Progenitor cell of endocrine pancreas (in vitro differentiated cells): ENCODE measurements at regions not wholly inside any gene's neighbourhood (a gene's known extent, or its start where the extent isn't known, plus 50 kb on each side); places are given as distances from the start of the nearest gene placed in this dataset.

ENCODE experiments used
- DNase-seq: peaks from one replicate; pipeline ENCODE4 v3.0.0; 2021; ENCODE audit warnings: low spot score; ENCODE audit not compliant: unreplicated experiment
- H3K27ac Mint-ChIP-seq: 2 replicates; pipeline ENCODE4 v1.8.0; 2021; ENCODE audit warnings: mild to moderate bottlenecking, moderate library complexity, mixed read lengths
- H3K27me3 Mint-ChIP-seq: 2 replicates; pipeline ENCODE4 v1.8.0; 2021; ENCODE audit warnings: mixed read lengths
- H3K36me3 Mint-ChIP-seq: 2 replicates; pipeline ENCODE4 v1.8.0; 2022; ENCODE audit warnings: mixed read lengths; ENCODE audit not compliant: insufficient read depth
- H3K4me1 Mint-ChIP-seq: 2 replicates; pipeline ENCODE4 v1.8.0; 2021; ENCODE audit warnings: low read depth, mixed read lengths
- H3K4me3 Mint-ChIP-seq: 2 replicates; pipeline ENCODE4 v1.8.0; 2021; ENCODE audit warnings: low read depth, mild to moderate bottlenecking, moderate library complexity, mixed read lengths
- H3K9me3 Mint-ChIP-seq: 2 replicates; pipeline ENCODE4 v1.8.0; 2021; ENCODE audit warnings: low read depth, mixed read lengths
- TF ChIP-seq, protein P1 (sequence below): fragments of 200-600 bp; sonication (generic); IDR thresholded peaks from one replicate; pipeline ENCODE4 v1.5.0; 2021; ENCODE audit warnings: antibody characterized with exemption, mild to moderate bottlenecking; ENCODE audit not compliant: unreplicated experiment

DNA sequence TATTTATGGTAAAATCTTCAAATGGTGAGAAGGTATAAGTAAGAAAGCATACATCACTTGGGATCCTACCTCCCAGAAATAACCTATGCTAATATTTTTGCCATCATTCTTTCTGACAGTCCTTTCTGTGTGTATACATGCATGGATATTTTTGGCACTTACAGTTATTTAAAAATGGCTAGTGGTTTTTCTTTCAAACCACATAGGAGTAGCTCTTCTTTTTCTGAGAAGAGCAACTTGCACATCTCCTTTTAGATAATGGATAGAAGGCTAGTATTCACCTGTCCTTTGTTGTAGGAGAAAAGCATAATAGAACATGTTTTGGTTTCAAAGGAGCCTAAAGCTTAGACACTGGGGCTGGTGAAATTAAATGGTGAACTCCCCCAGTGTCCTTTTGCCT, 87.3 kb downstream of the EMP1 start:
- DNase-seq = no peak
- no peaks in the 10 kb centered on the region for H3K9me3 Mint-ChIP-seq
- H3K27ac Mint-ChIP-seq = no peak overlapping the region
- H3K27me3 Mint-ChIP-seq = peaks cover 2% of the 10 kb centered on the region
- no peaks in the 10 kb centered on the region for H3K36me3 Mint-ChIP-seq
- H3K4me1 Mint-ChIP-seq = no peaks in the 10 kb centered on the region
- H3K4me3 Mint-ChIP-seq = no peak overlapping the region
- TF ChIP-seq, protein P1, sequence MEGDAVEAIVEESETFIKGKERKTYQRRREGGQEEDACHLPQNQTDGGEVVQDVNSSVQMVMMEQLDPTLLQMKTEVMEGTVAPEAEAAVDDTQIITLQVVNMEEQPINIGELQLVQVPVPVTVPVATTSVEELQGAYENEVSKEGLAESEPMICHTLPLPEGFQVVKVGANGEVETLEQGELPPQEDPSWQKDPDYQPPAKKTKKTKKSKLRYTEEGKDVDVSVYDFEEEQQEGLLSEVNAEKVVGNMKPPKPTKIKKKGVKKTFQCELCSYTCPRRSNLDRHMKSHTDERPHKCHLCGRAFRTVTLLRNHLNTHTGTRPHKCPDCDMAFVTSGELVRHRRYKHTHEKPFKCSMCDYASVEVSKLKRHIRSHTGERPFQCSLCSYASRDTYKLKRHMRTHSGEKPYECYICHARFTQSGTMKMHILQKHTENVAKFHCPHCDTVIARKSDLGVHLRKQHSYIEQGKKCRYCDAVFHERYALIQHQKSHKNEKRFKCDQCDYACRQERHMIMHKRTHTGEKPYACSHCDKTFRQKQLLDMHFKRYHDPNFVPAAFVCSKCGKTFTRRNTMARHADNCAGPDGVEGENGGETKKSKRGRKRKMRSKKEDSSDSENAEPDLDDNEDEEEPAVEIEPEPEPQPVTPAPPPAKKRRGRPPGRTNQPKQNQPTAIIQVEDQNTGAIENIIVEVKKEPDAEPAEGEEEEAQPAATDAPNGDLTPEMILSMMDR = no peak

DNA sequence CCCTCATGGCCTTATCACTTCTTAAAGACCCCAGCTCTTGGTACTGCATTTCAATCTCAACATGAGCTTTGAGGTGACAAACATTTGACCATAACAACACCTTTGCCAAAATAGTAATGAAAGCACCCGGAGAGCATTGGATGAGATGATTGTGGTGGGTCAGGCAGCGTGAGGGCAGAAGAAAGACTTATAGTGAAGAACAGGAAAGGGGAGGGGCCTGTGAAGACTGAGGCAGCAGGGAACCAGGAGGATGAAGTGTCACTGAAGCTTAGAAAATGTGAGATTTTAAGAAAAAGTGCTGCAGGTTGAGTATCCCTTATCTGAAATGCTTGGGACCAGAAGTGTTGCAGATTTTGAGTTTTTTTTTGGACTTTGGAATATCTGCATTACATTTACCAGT, 86.3 kb downstream of the EMP1 start:
- H3K27ac Mint-ChIP-seq = no peak overlapping the region
- no peaks in the 10 kb centered on the region for H3K9me3 Mint-ChIP-seq
- peaks cover 2% of the 10 kb centered on the region for H3K4me1 Mint-ChIP-seq
- H3K36me3 Mint-ChIP-seq = no peaks in the 10 kb centered on the region
- H3K4me3 Mint-ChIP-seq = no peak overlapping the region
- peaks cover 4% of the 10 kb centered on the region for H3K27me3 Mint-ChIP-seq
- DNase-seq = no peak
- TF ChIP-seq, protein P1 = no peak

DNA sequence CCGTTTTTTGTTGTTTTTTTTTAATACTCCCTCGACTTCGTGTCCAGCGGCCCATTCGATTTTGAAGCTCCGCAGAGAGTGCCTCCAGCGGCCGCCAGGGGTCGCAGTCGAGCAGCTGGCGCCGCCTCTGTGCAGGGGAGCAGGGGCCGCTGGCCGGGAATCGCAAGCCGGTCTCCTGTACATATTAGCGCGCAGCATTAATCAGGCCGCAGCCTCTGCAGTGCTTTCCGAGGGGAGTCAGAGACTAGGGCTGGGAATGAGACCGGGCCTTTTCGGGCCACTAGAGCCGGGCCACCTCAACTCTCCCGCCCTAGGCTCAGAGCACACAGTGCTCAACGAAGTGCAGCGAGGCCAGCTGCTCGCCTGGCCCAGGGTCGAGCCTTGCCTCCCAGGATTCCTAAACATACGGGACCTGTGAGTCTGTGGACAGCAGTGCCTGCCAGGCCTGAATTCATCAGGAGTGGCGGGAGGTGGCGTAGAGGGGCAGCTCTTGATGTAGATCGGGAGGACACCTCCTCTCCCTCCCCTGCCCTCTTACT, 81.8 kb downstream of the EMP1 start:
- Mint-ChIP-seq H3K4me3 (no peak overlapping the region), H3K36me3 (no peaks in the 10 kb centered on the region), H3K4me1 (peaks cover 8% of the 10 kb centered on the region), H3K27me3 (peaks cover 41% of the 10 kb centered on the region), H3K9me3 (no peaks in the 10 kb centered on the region), H3K27ac (no peak overlapping the region)
- TF ChIP-seq, protein P1 = peak; percentile 100
- DNase-seq = peak; percentile 90

DNA sequence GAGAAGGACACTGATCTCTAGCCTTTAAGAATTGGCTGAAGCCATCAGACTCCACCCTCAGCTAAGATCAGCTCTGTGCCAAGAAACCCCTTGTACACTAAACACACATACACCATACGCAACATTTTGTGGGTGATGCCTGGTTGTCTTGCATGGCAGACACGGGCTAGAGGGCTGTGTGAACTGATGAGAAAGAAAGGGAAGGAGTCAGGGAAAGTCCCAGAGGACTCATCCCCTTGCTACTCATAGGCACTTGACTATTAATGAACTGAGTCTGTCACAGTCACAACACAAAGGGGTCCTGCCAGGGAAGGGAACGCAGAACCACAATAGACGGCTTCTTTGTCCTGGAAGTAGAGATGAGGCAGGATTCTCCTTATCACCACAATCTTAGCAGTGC, 80.8 kb downstream of the EMP1 start:
- peaks cover 45% of the 10 kb centered on the region for H3K27me3 Mint-ChIP-seq
- H3K4me1 Mint-ChIP-seq = peaks cover 8% of the 10 kb centered on the region
- H3K4me3 Mint-ChIP-seq = no peak overlapping the region
- no peak for DNase-seq
- H3K27ac Mint-ChIP-seq = no peak overlapping the region
- no peaks in the 10 kb centered on the region for H3K36me3 Mint-ChIP-seq
- H3K9me3 Mint-ChIP-seq = no peaks in the 10 kb centered on the region
- TF ChIP-seq, protein P1 = no peak

DNA sequence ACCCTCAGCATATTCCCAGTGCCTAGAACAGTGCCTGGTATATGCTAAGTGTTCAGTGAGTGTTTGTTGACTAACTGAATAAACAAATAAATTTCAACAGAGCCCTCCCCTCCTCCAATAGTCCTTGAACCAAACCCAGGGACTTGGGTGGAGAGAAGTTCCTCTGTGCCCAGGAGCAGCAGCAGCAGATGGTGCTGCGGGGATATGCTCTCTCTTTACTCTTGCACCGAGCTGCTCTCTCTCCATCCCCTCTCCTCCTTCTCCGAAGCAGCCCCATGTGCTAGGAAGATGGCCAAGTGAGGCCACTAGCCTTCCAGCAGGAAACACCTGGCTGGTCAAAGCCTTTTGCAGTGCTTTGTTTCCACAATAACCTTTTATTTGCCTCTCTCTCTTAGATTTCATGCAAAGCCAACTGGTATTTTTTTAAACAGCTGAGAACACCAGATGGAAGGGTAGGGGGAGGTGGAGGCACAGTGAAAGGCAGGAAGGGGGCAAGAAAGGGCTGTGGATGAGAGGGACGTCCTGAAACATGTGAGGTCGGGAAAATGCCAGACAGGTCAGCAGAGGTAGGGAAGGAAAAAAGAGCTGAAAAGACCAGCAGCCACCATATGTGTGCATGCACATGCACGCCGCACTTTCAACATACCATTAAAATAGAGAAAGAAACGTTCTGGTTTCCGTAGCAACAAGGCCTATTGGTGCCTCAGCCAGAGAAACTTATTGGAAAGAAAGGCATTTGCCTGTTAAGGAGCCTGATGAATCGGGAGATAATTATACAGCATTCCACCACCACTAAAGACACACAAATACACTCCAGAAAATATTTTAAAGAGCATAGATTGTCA, 78.9 kb downstream of the EMP1 start:
- peaks cover 8% of the 10 kb centered on the region for H3K4me1 Mint-ChIP-seq
- no peaks in the 10 kb centered on the region for H3K36me3 Mint-ChIP-seq
- TF ChIP-seq, protein P1 = no peak
- peaks cover 53% of the 10 kb centered on the region for H3K27me3 Mint-ChIP-seq
- no peak overlapping the region for H3K4me3 Mint-ChIP-seq
- no peak for DNase-seq
- H3K27ac Mint-ChIP-seq = no peak overlapping the region
- H3K9me3 Mint-ChIP-seq = no peaks in the 10 kb centered on the region
